Spleen (tissue), 11 donors: ENCODE measurements at regions not wholly inside any gene's neighbourhood (a gene's known extent, or its start where the extent isn't known, plus 50 kb on each side); places are given as distances from the start of the nearest gene placed in this dataset.

Experiments used
- DNase-seq: peaks from one replicate; pipeline ENCODE4 v3.0.0-alpha.2; 2020
- H3K27ac ChIP-seq, 8 donors: fragments of 200-600 bp; sonication (generic) in 7 of 8; 1 replicate in 4 of 8; 2 replicates in 4 of 8; pipeline versions ENCODE4 v1.5.0 to v1.8.0; 2016 to 2021; ENCODE audit warnings: inconsistent platforms in 4 of 8, mild to moderate bottlenecking in 4 of 8, moderate library complexity in 1 of 8
- H3K27me3 ChIP-seq, 7 donors: fragments of 200-600 bp; sonication (generic) in 6 of 7; replicated peaks in 1 of 7; 1 replicate in 4 of 7; 2 replicates in 3 of 7; pipeline versions ENCODE4 v1.5.0 to v1.8.0; 2016 to 2021; ENCODE audit warnings: inconsistent platforms in 3 of 7, mild to moderate bottlenecking in 1 of 7
- H3K36me3 ChIP-seq, 6 donors: fragments of 200-600 bp; sonication (generic) in 5 of 6; 1 replicate in 4 of 6; 2 replicates in 2 of 6; pipeline versions ENCODE4 v1.5.0 to v1.8.0; 2016 to 2021; ENCODE audit warnings: inconsistent platforms in 2 of 6
- H3K4me1 ChIP-seq, 6 donors: fragments of 200-600 bp; sonication (generic) in 5 of 6; 1 replicate in 3 of 6; 2 replicates in 3 of 6; pipeline versions ENCODE4 v1.5.0 to v1.8.0; 2016 to 2021; ENCODE audit warnings: inconsistent platforms in 3 of 6
- H3K4me3 ChIP-seq, 8 donors: fragments of 200-600 bp; sonication (generic) in 7 of 8; 1 replicate in 4 of 8; 2 replicates in 4 of 8; pipeline versions ENCODE4 v1.5.0 to v1.8.0; 2016 to 2021; ENCODE audit warnings: inconsistent platforms in 4 of 8, mild to moderate bottlenecking in 4 of 8, moderate library complexity in 2 of 8
- H3K9me3 ChIP-seq, 8 donors: fragments of 200-600 bp; sonication (generic) in 7 of 8; 1 replicate in 4 of 8; 2 replicates in 4 of 8; pipeline versions ENCODE4 v1.5.0 to v1.8.0; 2016 to 2021; ENCODE audit warnings: inconsistent platforms in 4 of 8
- POLR2A ChIP-seq, 3 donors: fragments of 450-650 bp; IDR thresholded peaks; one replicate each; pipeline ENCODE4 v1.5.1; 2017; ENCODE audit warnings: antibody characterized with exemption in 3 of 3, mild to moderate bottlenecking in 1 of 3
- POLR2AphosphoS5 ChIP-seq, 3 donors: sonication (generic); formaldehyde crosslinking; IDR thresholded peaks; one replicate each; pipeline ENCODE4 v1.5.1; 2017; ENCODE audit warnings: antibody characterized with exemption in 3 of 3
- WGBS, 5 donors: extraction: QIAGEN DNeasy Blood & Tissue Kit in 3 of 5; methylation state at CpG; one replicate each; pipeline versions ENCODE4 v1.1.5 to v1.1.7; 2013 to 2018; 5-methylcytosine and 5-hydroxymethylcytosine counted together
- intact Hi-C: fragments of 100-400 bp; cut with DNase I; formaldehyde crosslinking; loops from one replicate; pipeline ENCODE4 v1.15.0; 2023; ENCODE audit warnings: low total_unique reads
- TF ChIP-seq, protein P1 (sequence below), 11 experiments: fragments of 200-600 bp in 7 of 11; fragments of 450-650 bp in 4 of 11; sonication (generic) in 4 of 11; IDR thresholded peaks in 8 of 11; conservative IDR thresholded peaks in 3 of 11; 1 replicate in 7 of 11; 2 replicates in 4 of 11; pipeline versions ENCODE4 v1.4.0 to v1.8.0; 2016 to 2021; ENCODE audit warnings: antibody characterized with exemption in 11 of 11, inconsistent platforms in 4 of 11, mild to moderate bottlenecking in 1 of 11
- donor health status: healthy with polysubstance abuse.
- donor health status: DM: no; HTN: no; CAD: no; lungs with moderate emphysema.
- donor health status: DM: no; HTN: no; CAD: no.
- donor health status: Bipolar disorder and iron deficiency.
- donor health status: healthy.
- donor health status: DM: no; HTN: no; CAD: no.
- donor health status: DM: yes; HTN: yes; CAD: no.

DNA sequence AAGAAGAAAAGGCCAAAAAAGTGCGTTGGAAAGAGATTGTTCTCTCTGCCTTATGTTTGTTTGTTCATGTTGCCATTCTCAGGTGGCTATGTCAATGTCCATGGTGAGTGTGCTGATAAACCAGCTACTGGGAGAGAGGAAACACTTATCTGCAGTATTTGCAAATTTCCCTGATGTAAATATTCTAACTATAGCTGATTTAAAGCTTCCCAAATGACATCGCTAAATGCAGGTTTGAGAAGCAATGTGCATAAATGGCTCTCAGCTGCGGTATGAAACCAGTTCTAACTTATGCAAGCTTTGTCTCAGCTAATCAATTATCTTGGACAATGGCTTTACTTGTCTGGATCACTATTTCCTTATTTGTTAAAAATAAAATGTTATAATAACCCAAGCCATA is 312.5 kb upstream of the ANO3 start:
- 84 to 91% (median 88%) methylated on average over 3 of the region's 3 CpGs for WGBS, 5 donors
- H3K36me3 ChIP-seq: no peaks in the 10 kb centered on the region
- TF ChIP-seq POLR2A (IDR thresholded peaks at IDR 0.05): no peak
- TF ChIP-seq, protein P1, sequence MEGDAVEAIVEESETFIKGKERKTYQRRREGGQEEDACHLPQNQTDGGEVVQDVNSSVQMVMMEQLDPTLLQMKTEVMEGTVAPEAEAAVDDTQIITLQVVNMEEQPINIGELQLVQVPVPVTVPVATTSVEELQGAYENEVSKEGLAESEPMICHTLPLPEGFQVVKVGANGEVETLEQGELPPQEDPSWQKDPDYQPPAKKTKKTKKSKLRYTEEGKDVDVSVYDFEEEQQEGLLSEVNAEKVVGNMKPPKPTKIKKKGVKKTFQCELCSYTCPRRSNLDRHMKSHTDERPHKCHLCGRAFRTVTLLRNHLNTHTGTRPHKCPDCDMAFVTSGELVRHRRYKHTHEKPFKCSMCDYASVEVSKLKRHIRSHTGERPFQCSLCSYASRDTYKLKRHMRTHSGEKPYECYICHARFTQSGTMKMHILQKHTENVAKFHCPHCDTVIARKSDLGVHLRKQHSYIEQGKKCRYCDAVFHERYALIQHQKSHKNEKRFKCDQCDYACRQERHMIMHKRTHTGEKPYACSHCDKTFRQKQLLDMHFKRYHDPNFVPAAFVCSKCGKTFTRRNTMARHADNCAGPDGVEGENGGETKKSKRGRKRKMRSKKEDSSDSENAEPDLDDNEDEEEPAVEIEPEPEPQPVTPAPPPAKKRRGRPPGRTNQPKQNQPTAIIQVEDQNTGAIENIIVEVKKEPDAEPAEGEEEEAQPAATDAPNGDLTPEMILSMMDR (IDR thresholded peaks at IDR 0.05 in 8 of 11, conservative IDR thresholded peaks at IDR 0.05 in 3 of 11): no peak
- TF ChIP-seq POLR2AphosphoS5 (IDR thresholded peaks at IDR 0.05): no peak
- no peaks in the 10 kb centered on the region for H3K4me1 ChIP-seq
- no peak overlapping the region for H3K27ac ChIP-seq
- intact Hi-C loops: no loop called here
- peaks cover 0 to 3% (median 0%) of the 10 kb centered on the region in 8 donors for H3K9me3 ChIP-seq
- no peak for DNase-seq
- H3K27me3 ChIP-seq: no peaks in the 10 kb centered on the region
- H3K4me3 ChIP-seq: no peak overlapping the region

DNA sequence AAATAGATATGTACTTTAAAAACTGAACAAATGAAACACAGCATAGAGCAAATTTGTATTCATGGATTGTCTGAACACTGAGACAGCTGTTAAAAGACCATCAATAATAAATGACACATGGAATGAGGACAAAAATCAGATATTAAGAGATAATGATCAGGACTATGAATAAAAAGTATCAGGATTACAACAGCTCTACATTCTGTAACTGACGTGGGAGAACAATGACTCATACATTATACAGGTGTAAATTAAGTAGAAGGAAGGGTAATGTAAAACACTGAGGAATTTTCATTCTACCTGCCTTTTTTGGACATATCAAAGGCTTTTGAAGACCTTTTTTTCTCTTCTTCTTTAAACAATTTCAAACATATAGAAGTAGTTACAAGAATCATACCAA is 310.9 kb upstream of the ANO3 start:
- Histone ChIP-seq H3K27ac (no peak overlapping the region), H3K36me3 (no peaks in the 10 kb centered on the region), H3K4me3 (no peak overlapping the region), H3K4me1 (no peaks in the 10 kb centered on the region), H3K9me3 (no peaks in the 10 kb centered on the region), H3K27me3 (no peaks in the 10 kb centered on the region)
- intact Hi-C loops: no loop called here
- 51 to 77% (median 69%) methylated on average over 1 of the region's 1 CpG for WGBS, 5 donors
- no peak for TF ChIP-seq POLR2AphosphoS5 (IDR thresholded peaks at IDR 0.05)
- TF ChIP-seq, protein P1 (IDR thresholded peaks at IDR 0.05 in 8 of 11, conservative IDR thresholded peaks at IDR 0.05 in 3 of 11): no peak
- no peak for TF ChIP-seq POLR2A (IDR thresholded peaks at IDR 0.05)
- DNase-seq: no peak

DNA sequence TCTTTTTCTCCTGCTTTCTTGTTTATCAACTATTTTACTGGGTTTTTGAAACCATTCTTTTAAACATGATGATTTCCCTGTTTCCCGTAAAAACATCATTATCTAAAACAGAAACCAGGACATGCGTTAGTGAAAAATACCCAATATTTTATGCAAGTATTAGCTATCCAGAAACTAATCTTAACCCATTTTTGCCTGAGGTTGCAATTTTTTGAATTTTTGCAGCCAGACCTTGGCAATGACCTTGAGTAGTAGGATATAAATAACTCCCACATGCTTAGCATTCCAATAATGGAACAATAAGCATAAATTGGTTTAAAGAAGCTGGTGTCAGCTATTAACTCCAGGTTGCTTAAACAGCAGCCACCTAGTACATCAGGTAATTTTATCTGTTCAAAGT is 308.9 kb upstream of the ANO3 start:
- Histone ChIP-seq H3K4me1 (no peaks in the 10 kb centered on the region), H3K27ac (no peak overlapping the region), H3K4me3 (no peak overlapping the region), H3K9me3 (no peaks in the 10 kb centered on the region), H3K36me3 (no peaks in the 10 kb centered on the region), H3K27me3 (no peaks in the 10 kb centered on the region)
- WGBS, 5 donors: 67 to 78% (median 75%) methylated on average over 2 of the region's 2 CpGs
- no peak for DNase-seq
- TF ChIP-seq POLR2AphosphoS5 (IDR thresholded peaks at IDR 0.05) (no peak), POLR2A (IDR thresholded peaks at IDR 0.05) (no peak)
- TF ChIP-seq, protein P1 (IDR thresholded peaks at IDR 0.05 in 8 of 11, conservative IDR thresholded peaks at IDR 0.05 in 3 of 11): no peak
- intact Hi-C loops: no loop called here

DNA sequence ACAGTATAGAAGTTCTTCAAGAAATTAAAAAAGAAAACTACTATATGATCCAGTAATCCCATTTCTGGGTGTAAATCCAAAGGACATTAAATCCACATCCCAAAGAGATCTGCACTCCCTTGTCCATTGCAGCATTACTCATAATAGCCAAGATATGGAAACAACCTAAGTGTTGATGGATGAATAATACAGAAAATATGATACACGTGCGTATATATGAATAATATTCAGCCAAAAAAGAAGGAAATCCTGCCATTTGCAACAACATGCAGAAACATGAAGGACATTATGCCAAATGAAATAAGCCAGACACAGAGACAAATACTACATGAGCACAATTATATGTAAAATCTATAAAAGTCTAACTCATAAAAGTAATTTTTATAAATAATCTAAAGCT is 306.3 kb upstream of the ANO3 start:
- Histone ChIP-seq H3K9me3 (no peaks in the 10 kb centered on the region), H3K27me3 (no peaks in the 10 kb centered on the region), H3K4me1 (no peaks in the 10 kb centered on the region), H3K4me3 (no peak overlapping the region), H3K36me3 (no peaks in the 10 kb centered on the region), H3K27ac (no peak overlapping the region)
- DNase-seq: no peak
- 89 to 94% (median 91%) methylated on average over 2 of the region's 2 CpGs for WGBS, 5 donors
- no peak for TF ChIP-seq POLR2AphosphoS5 (IDR thresholded peaks at IDR 0.05)
- TF ChIP-seq, protein P1 (IDR thresholded peaks at IDR 0.05 in 8 of 11, conservative IDR thresholded peaks at IDR 0.05 in 3 of 11): no peak
- TF ChIP-seq POLR2A (IDR thresholded peaks at IDR 0.05): no peak
- intact Hi-C loops: no loop called here
